OCI-LY3 (cell line): ENCODE measurements at regions not wholly inside any gene's neighbourhood (a gene's known extent, or its start where the extent isn't known, plus 50 kb on each side); places are given as distances from the start of the nearest gene placed in this dataset.
A peak's percentile ranks its signal among the peaks of the same experiment; 100 is the strongest.

Source experiments
- H2AFZ ChIP-seq: fragments of 200-600, 300-600 bp; shearing (Covaris generic); 2 replicates; pipeline ENCODE4 v1.6.0; 2014; ENCODE audit warnings: antibody characterized with exemption, low read depth, low read length
- H3K27ac ChIP-seq: fragments of 200-600, 300-600 bp; sonication (generic); 2 replicates; pipeline ENCODE4 v1.5.1; 2014; ENCODE audit warnings: mild to moderate bottlenecking, low read length, moderate library complexity, mixed read lengths
- H3K27me3 ChIP-seq: fragments of 200-600, 300-600 bp; sonication (generic); 2 replicates; pipeline ENCODE4 v1.6.1; 2014; ENCODE audit warnings: low read depth, low read length, mixed read lengths
- H3K36me3 ChIP-seq: fragments of 200-600, 300-600 bp; sonication (generic); replicated peaks from 2 replicates; pipeline ENCODE3; 2014; ENCODE audit warnings: low read depth, low read length, mixed read lengths
- H3K4me1 ChIP-seq: fragments of 300-600, 200-600 bp; sonication (generic); 2 replicates; pipeline ENCODE4 v1.6.1; 2014; ENCODE audit warnings: low read length, mixed read lengths
- H3K4me2 ChIP-seq: fragments of 200-600, 300-600 bp; sonication (generic); 2 replicates; pipeline ENCODE4 v1.6.1; 2014; ENCODE audit warnings: low read length, mixed read lengths
- H3K4me3 ChIP-seq: fragments of 300-600, 200-600 bp; sonication (generic); 2 replicates; pipeline ENCODE4 v1.5.1; 2014; ENCODE audit warnings: antibody characterized with exemption, mild to moderate bottlenecking, low read length, moderate library complexity
- H3K79me2 ChIP-seq: fragments of 300-600, 200-600 bp; shearing (Covaris generic); 2 replicates; pipeline ENCODE4 v1.6.1; 2014; ENCODE audit warnings: mild to moderate bottlenecking, low read length, mixed read lengths
- H3K9ac ChIP-seq: fragments of 300-600, 200-600 bp; shearing (Covaris generic); 2 replicates; pipeline ENCODE4 v1.6.0; 2014; ENCODE audit warnings: mild to moderate bottlenecking, low read length, moderate library complexity
- H3K9me3 ChIP-seq: fragments of 200-600, 300-600 bp; shearing (Covaris generic); 2 replicates; pipeline ENCODE4 v1.6.1; 2014; ENCODE audit warnings: low read length, mixed read lengths; ENCODE audit not compliant: insufficient read depth
- H4K20me1 ChIP-seq: fragments of 200-600, 300-600 bp; sonication (generic); 2 replicates; pipeline ENCODE4 v1.6.1; 2016; ENCODE audit warnings: low read length, mixed read lengths; ENCODE audit not compliant: insufficient read depth
- CTCF ChIP-seq: fragments of 200-600, 300-600 bp; sonication (generic); IDR thresholded peaks from 2 replicates; pipeline ENCODE4 v1.5.1; 2014; ENCODE audit warnings: antibody characterized with exemption, low read length, low read depth
- EZH2phosphoT487 ChIP-seq: fragments of 200-600 bp; shearing (Covaris generic); IDR thresholded peaks from 2 replicates; pipeline ENCODE4 v1.6.1; 2018; ENCODE audit warnings: antibody characterized with exemption, mixed run types, low read depth

- Histone ChIP-seq H3K9ac (no peak overlapping the region), H3K79me2 (no peaks in the 10 kb centered on the region), H4K20me1 (no peaks in the 10 kb centered on the region), H3K4me3 (no peak overlapping the region), H3K36me3 (no peaks in the 10 kb centered on the region), H3K9me3 (no peaks in the 10 kb centered on the region), H3K27me3 (no peaks in the 10 kb centered on the region), H3K27ac (no peak overlapping the region), H2AFZ (peak overlapping the region; percentile 32; the same call in 1 of the 2 replicates), H3K4me2 (no peak overlapping the region), H3K4me1 (peaks cover 56% of the 10 kb centered on the region)
- TF ChIP-seq CTCF (no peak), EZH2phosphoT487 (no peak)
Observed at GRCh38 chr18:59060551-59060950, 79.1 kb upstream of the SEC11C start.

- Histone ChIP-seq H2AFZ (no peak overlapping the region; the same call in 1 of the 2 replicates), H4K20me1 (no peaks in the 10 kb centered on the region), H3K4me1 (peaks cover 40% of the 10 kb centered on the region), H3K27ac (no peak overlapping the region), H3K4me3 (no peak overlapping the region), H3K36me3 (no peaks in the 10 kb centered on the region), H3K9ac (no peak overlapping the region), H3K9me3 (no peaks in the 10 kb centered on the region), H3K79me2 (no peaks in the 10 kb centered on the region), H3K4me2 (no peak overlapping the region), H3K27me3 (no peaks in the 10 kb centered on the region)
- TF ChIP-seq CTCF (no peak), EZH2phosphoT487 (no peak)
Observed at GRCh38 chr18:59061914-59062642, 77.6 kb upstream of the SEC11C start.

GRCh38 chr18:59062643-59063006 is 77.1 kb upstream of the SEC11C start:
- Histone ChIP-seq H3K9ac (no peak overlapping the region), H3K4me3 (no peak overlapping the region), H3K36me3 (no peaks in the 10 kb centered on the region), H3K9me3 (no peaks in the 10 kb centered on the region), H3K27me3 (no peaks in the 10 kb centered on the region), H3K27ac (no peak overlapping the region), H2AFZ (no peak overlapping the region; the same call in 1 of the 2 replicates), H3K79me2 (no peaks in the 10 kb centered on the region), H3K4me1 (peaks cover 35% of the 10 kb centered on the region), H3K4me2 (no peak overlapping the region), H4K20me1 (no peaks in the 10 kb centered on the region)
- TF ChIP-seq CTCF (no peak), EZH2phosphoT487 (no peak)

GRCh38 chr18:59063300-59063906 is 76.3 kb upstream of the SEC11C start:
- no peaks in the 10 kb centered on the region for H4K20me1 ChIP-seq
- 0 out of 2 replicates have a peak overlapping the region, but pooled peaks have one; percentile 14 for H3K9ac ChIP-seq
- no peak overlapping the region; the same call in 1 of the 2 replicates for H3K27ac ChIP-seq
- no peaks in the 10 kb centered on the region for H3K27me3 ChIP-seq
- H3K4me3 ChIP-seq, result 0 out of 2 replicates have a peak overlapping the region, but pooled peaks have one; percentile 1
- H2AFZ ChIP-seq, result peak overlapping the region; percentile 68
- H3K36me3 ChIP-seq, result no peaks in the 10 kb centered on the region
- H3K79me2 ChIP-seq, result no peaks in the 10 kb centered on the region
- peaks cover 35% of the 10 kb centered on the region for H3K4me1 ChIP-seq
- TF ChIP-seq CTCF, result no peak
- no peak for TF ChIP-seq EZH2phosphoT487
- peak overlapping the region; percentile 62 for H3K4me2 ChIP-seq
- H3K9me3 ChIP-seq, result no peaks in the 10 kb centered on the region
